ENCODE measurements at regions not wholly inside any gene's neighbourhood (a gene's known extent, or its start where the extent isn't known, plus 50 kb on each side); places are given as distances from the start of the nearest gene placed in this dataset.

DNA sequence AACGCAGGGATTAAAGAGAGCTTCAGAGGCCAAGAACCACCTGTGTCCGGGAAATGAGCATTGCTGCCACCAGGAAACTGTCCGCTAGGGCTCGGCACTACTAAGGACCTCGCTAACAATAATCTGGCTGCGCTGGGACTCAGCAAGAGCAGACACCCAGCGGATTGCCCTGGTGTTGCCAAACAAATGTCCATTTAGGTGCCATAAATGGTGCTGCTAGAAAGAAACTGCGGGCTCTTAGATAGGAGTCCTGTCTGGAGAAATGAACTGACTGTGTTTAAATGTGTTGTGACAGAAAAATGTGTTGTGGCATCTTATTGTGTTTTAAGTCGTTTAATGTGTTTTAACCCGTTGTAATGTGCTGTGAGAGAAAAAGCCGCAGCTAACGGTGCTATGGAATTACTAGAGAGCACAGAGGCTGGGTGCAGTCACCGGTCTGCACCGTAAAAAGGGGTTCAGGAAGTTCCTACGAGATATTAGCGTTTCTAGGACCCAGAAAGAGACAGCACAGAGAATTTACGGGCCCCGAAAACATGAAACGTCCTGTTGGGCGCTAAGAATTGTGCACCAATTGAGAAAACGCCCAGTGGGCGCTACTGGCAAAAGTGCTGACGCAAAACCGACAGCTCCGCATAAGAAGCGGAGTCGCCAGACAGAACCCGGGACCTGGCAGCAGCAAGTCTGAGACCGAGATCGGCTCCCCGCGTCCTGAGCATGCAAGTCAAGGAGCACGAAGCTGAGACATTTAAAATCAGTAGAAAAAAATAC lies 90.6 kb downstream of the ANXA2R start:
- no peak for FAIRE-seq
- Histone ChIP-seq H3K4me3 (ENCODE audit: control insufficient read depth in 2 of 3, extremely low read depth in 1 of 3, insufficient read depth in 2 of 3, low read depth in 1 of 3, low read length in 3 of 3) (peak overlapping the region in 2 of 3 experiments; percentile 7 to 25), H3K4me2 (ENCODE audit: control insufficient read depth, extremely low read depth, insufficient read depth, low read depth, low read length) (peak overlapping the region; percentile 84), H3K9me3 (ENCODE audit: control insufficient read depth, low read depth, low read length) (peaks cover 25% of the 10 kb centered on the region), H3K9me1 (ENCODE audit: control insufficient read depth, extremely low read depth, insufficient read depth, low read length) (no peaks in the 10 kb centered on the region), H3K9ac (ENCODE audit: control insufficient read depth, extremely low read depth, insufficient read depth, low read length) (no peak overlapping the region), H3K4me1 (ENCODE audit: control insufficient read depth, extremely low read depth, insufficient read depth, low read length) (peaks cover 20% of the 10 kb centered on the region), H4K20me1 (ENCODE audit: control insufficient read depth, extremely low read depth, insufficient read depth, low read length) (no peaks in the 10 kb centered on the region), H3K79me2 (ENCODE audit: control insufficient read depth, insufficient read depth, low read length) (no peaks in the 10 kb centered on the region), H3K27ac (ENCODE audit: control insufficient read depth, insufficient read depth, low read length) (peak overlapping the region; percentile 82), H3K27me3 (ENCODE audit: control insufficient read depth, extremely low read depth, insufficient read depth, low read length) (no peaks in the 10 kb centered on the region), H2AFZ (ENCODE audit: control insufficient read depth, low read length) (peak overlapping the region; percentile 59), H3K36me3 (ENCODE audit: control insufficient read depth in 2 of 2, extremely low read depth in 1 of 2, insufficient read depth in 2 of 2, low read length in 2 of 2) (no peaks in the 10 kb centered on the region)
- no peak for DNase-seq (ENCODE audit: low read depth, low spot score)
- dilution Hi-C loops (cut with MboI; ENCODE audit: extremely low pct_ligation_motif_present, low sequenced_read_pairs): no loop called here
- TF ChIP-seq CTCF (optimal IDR thresholded peaks at IDR 0.05 in 1 of 3, IDR thresholded peaks at IDR 0.05 in 1 of 3, conservative IDR thresholded peaks at IDR 0.05 in 1 of 3; ENCODE audit: extremely low read depth in 1 of 3, insufficient read depth in 2 of 3, low read length in 3 of 3) (peak in 1 of 3 experiments; percentile 14), EZH2 (IDR thresholded peaks at IDR 0.05; ENCODE audit: low read length) (no peak)

- FAIRE-seq: no peak
- Histone ChIP-seq H3K9me3 (ENCODE audit: control insufficient read depth, low read depth, low read length) (peaks cover 21% of the 10 kb centered on the region), H4K20me1 (ENCODE audit: control insufficient read depth, extremely low read depth, insufficient read depth, low read length) (no peaks in the 10 kb centered on the region), H3K36me3 (ENCODE audit: control insufficient read depth in 2 of 2, extremely low read depth in 1 of 2, insufficient read depth in 2 of 2, low read length in 2 of 2) (no peaks in the 10 kb centered on the region), H3K4me1 (ENCODE audit: control insufficient read depth, extremely low read depth, insufficient read depth, low read length) (peaks cover 20% of the 10 kb centered on the region), H3K27me3 (ENCODE audit: control insufficient read depth, extremely low read depth, insufficient read depth, low read length) (no peaks in the 10 kb centered on the region), H3K9ac (ENCODE audit: control insufficient read depth, extremely low read depth, insufficient read depth, low read length) (no peak overlapping the region), H3K4me3 (ENCODE audit: control insufficient read depth in 2 of 3, extremely low read depth in 1 of 3, insufficient read depth in 2 of 3, low read depth in 1 of 3, low read length in 3 of 3) (no peak overlapping the region), H3K27ac (ENCODE audit: control insufficient read depth, insufficient read depth, low read length) (no peak overlapping the region), H2AFZ (ENCODE audit: control insufficient read depth, low read length) (peak overlapping the region; percentile 59), H3K4me2 (ENCODE audit: control insufficient read depth, extremely low read depth, insufficient read depth, low read depth, low read length) (peak overlapping the region; percentile 84), H3K79me2 (ENCODE audit: control insufficient read depth, insufficient read depth, low read length) (no peaks in the 10 kb centered on the region), H3K9me1 (ENCODE audit: control insufficient read depth, extremely low read depth, insufficient read depth, low read length) (no peaks in the 10 kb centered on the region)
- no peak for TF ChIP-seq EZH2 (IDR thresholded peaks at IDR 0.05; ENCODE audit: low read length)
- TF ChIP-seq CTCF (optimal IDR thresholded peaks at IDR 0.05 in 1 of 3, IDR thresholded peaks at IDR 0.05 in 1 of 3, conservative IDR thresholded peaks at IDR 0.05 in 1 of 3; ENCODE audit: extremely low read depth in 1 of 3, insufficient read depth in 2 of 3, low read length in 3 of 3): no peak
- dilution Hi-C loops (cut with MboI; ENCODE audit: extremely low pct_ligation_motif_present, low sequenced_read_pairs): no loop called here
- DNase-seq (ENCODE audit: low read depth, low spot score): no peak
These were observed 91.2 kb downstream of the ANXA2R start for GRCh38 chr5:42948961-42949347.

Measured in keratinocyte (primary cell).